Erythroblast (primary cell): ENCODE measurements at regions not wholly inside any gene's neighbourhood (a gene's known extent, or its start where the extent isn't known, plus 50 kb on each side); places are given as distances from the start of the nearest gene placed in this dataset.

ENCODE experiments used
- GATA1 ChIP-seq: IDR thresholded peaks from 2 replicates; pipeline ENCODE4 v1.6.1; 2011; ENCODE audit warnings: low read depth, mild to moderate bottlenecking, control low read depth, low read length, moderate library complexity
- POLR2A ChIP-seq: IDR thresholded peaks from 2 replicates; pipeline ENCODE4 v1.6.1; 2011; ENCODE audit warnings: mild to moderate bottlenecking, low read length

DNA sequence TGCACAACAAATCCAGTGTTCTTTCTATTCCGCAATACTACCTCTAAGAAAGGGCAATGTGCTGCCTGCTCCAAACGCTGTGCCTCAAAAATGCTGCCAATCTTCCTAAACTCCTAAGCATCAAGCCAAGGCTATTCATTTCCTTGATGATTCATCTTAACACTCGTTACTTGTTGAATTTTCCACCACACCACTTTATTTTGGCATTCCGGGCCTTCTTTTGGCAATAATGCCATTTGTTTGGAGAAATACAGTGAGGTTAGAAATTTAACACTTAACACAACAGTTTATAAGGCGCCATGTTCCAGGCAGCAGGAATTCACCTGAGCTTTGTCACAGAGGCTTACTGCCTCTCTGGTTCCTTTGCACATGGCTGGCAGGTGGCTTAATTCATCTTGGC is 82.6 kb upstream of the ABCB5 start:
- TF ChIP-seq POLR2A (no peak), GATA1 (no peak)
